Bronchial epithelial cell (primary cell): ENCODE measurements at regions not wholly inside any gene's neighbourhood (a gene's known extent, or its start where the extent isn't known, plus 50 kb on each side); places are given as distances from the start of the nearest gene placed in this dataset.

Source experiments
- DNase-seq: peaks from one replicate; pipeline ENCODE4 v3.0.0-alpha.2; 2010; ENCODE audit warnings: low read depth
- FAIRE-seq: peaks from 2 replicates; lab custom pipeline; 2011; peaks lifted over from hg19 to GRCh38; lab: Jason Lieb, UNC
- H3K27me3 ChIP-seq: 2 replicates; pipeline ENCODE4 v1.5.1; 2011; ENCODE audit warnings: low read length; ENCODE audit not compliant: control insufficient read depth, insufficient read depth
- H3K36me3 ChIP-seq: 2 replicates; pipeline ENCODE4 v1.5.1; 2011; ENCODE audit warnings: low read length; ENCODE audit not compliant: control insufficient read depth, insufficient read depth
- H3K4me3 ChIP-seq: 2 replicates; pipeline ENCODE4 v1.5.1; 2011; ENCODE audit warnings: mild to moderate bottlenecking, low read depth, low read length, control low read depth
- TF ChIP-seq, protein P1 (sequence below): IDR thresholded peaks from 2 replicates; pipeline ENCODE4 v1.5.1; 2011; ENCODE audit warnings: mild to moderate bottlenecking, moderate library complexity, low read length, control low read depth, inconsistent platforms; ENCODE audit not compliant: insufficient read depth, severe bottlenecking

GRCh38 chr15:97057503-97057902 is 727.0 kb downstream of the NR2F2 start:
- TF ChIP-seq, protein P1, sequence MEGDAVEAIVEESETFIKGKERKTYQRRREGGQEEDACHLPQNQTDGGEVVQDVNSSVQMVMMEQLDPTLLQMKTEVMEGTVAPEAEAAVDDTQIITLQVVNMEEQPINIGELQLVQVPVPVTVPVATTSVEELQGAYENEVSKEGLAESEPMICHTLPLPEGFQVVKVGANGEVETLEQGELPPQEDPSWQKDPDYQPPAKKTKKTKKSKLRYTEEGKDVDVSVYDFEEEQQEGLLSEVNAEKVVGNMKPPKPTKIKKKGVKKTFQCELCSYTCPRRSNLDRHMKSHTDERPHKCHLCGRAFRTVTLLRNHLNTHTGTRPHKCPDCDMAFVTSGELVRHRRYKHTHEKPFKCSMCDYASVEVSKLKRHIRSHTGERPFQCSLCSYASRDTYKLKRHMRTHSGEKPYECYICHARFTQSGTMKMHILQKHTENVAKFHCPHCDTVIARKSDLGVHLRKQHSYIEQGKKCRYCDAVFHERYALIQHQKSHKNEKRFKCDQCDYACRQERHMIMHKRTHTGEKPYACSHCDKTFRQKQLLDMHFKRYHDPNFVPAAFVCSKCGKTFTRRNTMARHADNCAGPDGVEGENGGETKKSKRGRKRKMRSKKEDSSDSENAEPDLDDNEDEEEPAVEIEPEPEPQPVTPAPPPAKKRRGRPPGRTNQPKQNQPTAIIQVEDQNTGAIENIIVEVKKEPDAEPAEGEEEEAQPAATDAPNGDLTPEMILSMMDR = no peak
- DNase-seq = no peak
- Histone ChIP-seq H3K4me3 (no peak overlapping the region), H3K36me3 (no peaks in the 10 kb centered on the region), H3K27me3 (no peaks in the 10 kb centered on the region)
- no peak for FAIRE-seq

GRCh38 chr15:97059281-97059680 is 728.8 kb downstream of the NR2F2 start:
- no peak for DNase-seq
- no peak overlapping the region for H3K4me3 ChIP-seq
- H3K36me3 ChIP-seq = no peaks in the 10 kb centered on the region
- H3K27me3 ChIP-seq = no peaks in the 10 kb centered on the region
- no peak for FAIRE-seq
- TF ChIP-seq, protein P1 = no peak

GRCh38 chr15:97061392-97061791 is 730.9 kb downstream of the NR2F2 start:
- DNase-seq = no peak
- TF ChIP-seq, protein P1 = no peak
- Histone ChIP-seq H3K27me3 (no peaks in the 10 kb centered on the region), H3K36me3 (no peaks in the 10 kb centered on the region), H3K4me3 (no peak overlapping the region)
- FAIRE-seq = no peak

DNA sequence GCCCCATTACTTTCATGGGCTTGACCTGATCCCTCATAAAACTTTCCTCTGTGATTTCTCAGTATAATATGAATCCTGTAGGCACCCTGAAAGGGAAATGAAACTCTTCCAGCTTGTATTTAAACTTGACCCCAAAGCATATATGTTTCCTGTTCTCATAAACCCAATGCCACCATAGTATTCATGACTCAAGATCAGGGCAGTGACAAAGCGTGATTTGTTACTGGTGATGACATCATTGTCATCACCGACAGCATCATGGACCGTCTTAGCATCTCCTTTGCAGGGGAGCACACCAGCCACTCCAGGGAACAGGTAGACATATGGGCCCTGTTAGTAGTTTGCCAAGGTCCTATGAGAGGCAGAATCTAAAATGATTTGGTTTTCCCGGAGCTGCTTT is 741.2 kb downstream of the NR2F2 start:
- TF ChIP-seq, protein P1 = no peak
- FAIRE-seq = no peak
- H3K36me3 ChIP-seq = no peaks in the 10 kb centered on the region
- H3K4me3 ChIP-seq = no peak overlapping the region
- no peaks in the 10 kb centered on the region for H3K27me3 ChIP-seq
- DNase-seq = no peak

DNA sequence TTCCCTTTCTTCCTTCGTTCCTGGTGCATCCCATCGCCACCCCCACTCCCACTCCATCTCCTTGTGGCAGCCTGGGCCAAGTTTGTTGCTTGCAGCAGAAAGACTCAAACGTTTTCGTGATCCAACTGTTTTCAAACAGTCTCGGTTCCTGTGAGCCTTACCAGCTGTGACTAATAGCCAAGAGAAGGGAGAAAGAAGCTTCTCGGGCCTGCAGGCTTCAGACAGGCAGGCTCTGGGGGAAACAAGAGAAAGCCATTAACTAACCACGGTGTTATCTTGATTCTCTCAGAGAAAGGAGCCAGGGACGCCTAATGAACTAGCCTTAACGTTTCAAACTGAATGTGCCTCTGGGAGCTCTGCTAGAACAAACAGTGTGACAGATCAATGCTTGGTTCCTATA is 742.0 kb downstream of the NR2F2 start:
- DNase-seq (no peak), FAIRE-seq (no peak)
- TF ChIP-seq, protein P1 = no peak
- no peaks in the 10 kb centered on the region for H3K27me3 ChIP-seq
- H3K36me3 ChIP-seq = no peaks in the 10 kb centered on the region
- no peak overlapping the region for H3K4me3 ChIP-seq

DNA sequence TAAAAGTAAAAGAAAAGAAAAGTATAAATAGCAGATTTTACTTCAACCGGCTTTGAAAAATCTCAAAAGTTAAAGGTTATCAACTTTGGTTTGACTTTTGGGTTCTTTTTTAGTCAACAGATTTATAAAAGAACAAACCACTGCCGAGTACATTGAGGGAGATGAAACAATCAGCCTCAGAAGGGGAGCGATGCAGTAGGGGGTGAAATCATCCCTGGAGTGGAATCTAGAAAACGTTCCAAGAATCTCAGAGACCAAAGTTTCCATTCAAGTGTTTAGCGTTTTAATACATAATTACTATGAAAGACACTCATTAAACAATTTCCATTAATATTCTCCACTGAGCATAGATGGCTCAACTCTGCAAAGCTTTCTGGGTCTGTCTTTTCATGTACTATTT is 745.5 kb downstream of the NR2F2 start:
- FAIRE-seq = no peak
- DNase-seq = no peak
- H3K36me3 ChIP-seq = no peaks in the 10 kb centered on the region

More for the DNA sequence above, 745.5 kb downstream of the NR2F2 start:
- Histone ChIP-seq H3K27me3 (no peaks in the 10 kb centered on the region), H3K4me3 (no peak overlapping the region)
- TF ChIP-seq, protein P1 = no peak
